ENCODE measurements at regions not wholly inside any gene's neighbourhood (a gene's known extent, or its start where the extent isn't known, plus 50 kb on each side); places are given as distances from the start of the nearest gene placed in this dataset.
"Not testable (repeated sequence)": the region's sequence is repeated elsewhere in the genome, so short reads cannot be mapped to it uniquely, and the experiment has no call there.

GRCh38 chr13:21883713-21884112 lies 212.8 kb downstream of the FGF9 start:
- no peak overlapping the region for H3K4me3 ChIP-seq (ENCODE audit: low read depth, low read length)
- DNase-seq (ENCODE audit: low read depth) = no peak
- TF ChIP-seq, protein P1, sequence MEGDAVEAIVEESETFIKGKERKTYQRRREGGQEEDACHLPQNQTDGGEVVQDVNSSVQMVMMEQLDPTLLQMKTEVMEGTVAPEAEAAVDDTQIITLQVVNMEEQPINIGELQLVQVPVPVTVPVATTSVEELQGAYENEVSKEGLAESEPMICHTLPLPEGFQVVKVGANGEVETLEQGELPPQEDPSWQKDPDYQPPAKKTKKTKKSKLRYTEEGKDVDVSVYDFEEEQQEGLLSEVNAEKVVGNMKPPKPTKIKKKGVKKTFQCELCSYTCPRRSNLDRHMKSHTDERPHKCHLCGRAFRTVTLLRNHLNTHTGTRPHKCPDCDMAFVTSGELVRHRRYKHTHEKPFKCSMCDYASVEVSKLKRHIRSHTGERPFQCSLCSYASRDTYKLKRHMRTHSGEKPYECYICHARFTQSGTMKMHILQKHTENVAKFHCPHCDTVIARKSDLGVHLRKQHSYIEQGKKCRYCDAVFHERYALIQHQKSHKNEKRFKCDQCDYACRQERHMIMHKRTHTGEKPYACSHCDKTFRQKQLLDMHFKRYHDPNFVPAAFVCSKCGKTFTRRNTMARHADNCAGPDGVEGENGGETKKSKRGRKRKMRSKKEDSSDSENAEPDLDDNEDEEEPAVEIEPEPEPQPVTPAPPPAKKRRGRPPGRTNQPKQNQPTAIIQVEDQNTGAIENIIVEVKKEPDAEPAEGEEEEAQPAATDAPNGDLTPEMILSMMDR (IDR thresholded peaks at IDR 0.05; ENCODE audit: control insufficient read depth, extremely low read depth, insufficient read depth) = no peak

GRCh38 chr13:21884299-21884909 lies 213.5 kb downstream of the FGF9 start:
- no peak for DNase-seq (ENCODE audit: low read depth)
- TF ChIP-seq, protein P1 (IDR thresholded peaks at IDR 0.05; ENCODE audit: control insufficient read depth, extremely low read depth, insufficient read depth) = no peak
- no peak overlapping the region for H3K4me3 ChIP-seq (ENCODE audit: low read depth, low read length)

DNA sequence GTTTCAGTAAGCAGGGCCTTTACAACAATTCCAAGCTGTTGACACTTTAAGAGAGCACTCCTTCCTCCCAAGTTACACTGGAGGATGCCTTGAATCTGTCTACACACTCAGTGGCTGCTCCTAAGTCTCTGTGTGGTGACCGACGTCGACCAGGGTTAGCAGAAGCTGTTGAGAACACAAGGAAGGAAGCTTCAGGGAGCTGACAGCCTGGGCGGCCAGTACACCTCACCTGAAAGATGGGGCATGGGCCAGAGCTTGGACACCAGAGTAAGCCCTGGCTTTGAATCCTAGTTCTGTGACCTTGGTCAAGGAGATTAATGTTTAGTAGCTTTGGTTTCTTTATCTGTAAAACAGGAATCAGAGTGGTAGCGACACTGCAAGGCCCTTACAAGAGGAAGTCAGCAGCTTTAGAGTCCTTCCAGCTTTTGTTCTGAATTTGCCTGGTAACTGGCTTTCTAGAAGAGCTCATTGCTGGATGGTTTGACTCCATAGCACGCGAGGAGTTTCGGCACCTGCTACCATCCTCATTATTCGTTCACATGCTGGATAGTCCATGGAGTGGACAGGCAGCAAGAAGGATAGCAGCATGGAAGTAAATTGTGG lies 214.2 kb downstream of the FGF9 start:
- H3K4me3 ChIP-seq (ENCODE audit: low read depth, low read length) = no peak overlapping the region
- no peak for DNase-seq (ENCODE audit: low read depth)
- TF ChIP-seq, protein P1 (IDR thresholded peaks at IDR 0.05; ENCODE audit: control insufficient read depth, extremely low read depth, insufficient read depth) = no peak

DNA sequence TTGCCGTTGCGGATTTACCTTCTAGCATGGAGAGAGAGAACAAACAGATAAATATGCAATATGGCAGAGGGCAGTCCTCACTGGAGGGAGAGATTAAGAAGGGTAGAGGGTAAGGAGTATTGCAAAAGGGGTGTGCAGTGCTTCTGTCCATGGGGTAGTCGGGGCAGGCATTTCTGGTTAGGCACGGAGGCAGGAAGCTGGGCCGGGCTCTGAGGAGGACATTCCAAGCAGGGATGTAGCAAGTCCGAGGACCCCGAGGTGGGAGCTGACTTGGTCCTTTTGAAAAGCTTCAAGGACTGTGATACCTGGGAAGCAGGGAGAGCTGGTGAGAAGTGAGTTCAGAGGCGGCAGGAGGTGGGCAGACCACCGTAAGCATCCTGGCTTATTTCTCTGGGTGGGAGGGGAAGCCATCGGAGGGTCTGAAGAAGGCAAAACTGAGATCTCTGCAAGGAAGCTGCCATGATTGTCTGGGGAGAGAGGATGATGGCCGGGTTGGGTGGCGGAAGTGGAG lies 214.9 kb downstream of the FGF9 start:
- no peak overlapping the region for H3K4me3 ChIP-seq (ENCODE audit: low read depth, low read length)
- no peak for DNase-seq (ENCODE audit: low read depth)
- TF ChIP-seq, protein P1 (IDR thresholded peaks at IDR 0.05; ENCODE audit: control insufficient read depth, extremely low read depth, insufficient read depth) = no peak

- H3K4me3 ChIP-seq (ENCODE audit: low read depth, low read length) = no peak overlapping the region
- TF ChIP-seq, protein P1 (IDR thresholded peaks at IDR 0.05; ENCODE audit: control insufficient read depth, extremely low read depth, insufficient read depth) = no peak
- no peak for DNase-seq (ENCODE audit: low read depth)
Observed at GRCh38 chr13:21889651-21890050, 218.8 kb downstream of the FGF9 start.

DNA sequence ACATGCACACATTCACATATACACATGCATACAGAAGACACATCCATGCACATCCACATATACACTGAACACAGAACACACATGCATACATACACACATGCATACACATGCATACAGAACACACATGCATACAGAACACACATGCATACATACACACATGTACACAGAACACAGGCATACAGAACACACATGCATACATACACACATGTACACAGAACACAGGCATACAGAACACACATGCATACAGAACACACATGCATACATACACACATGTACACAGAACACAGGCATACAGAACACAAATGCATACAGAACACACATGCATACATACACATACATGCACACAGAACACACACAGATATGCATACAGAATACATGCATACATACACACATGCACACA lies 219.3 kb downstream of the FGF9 start:
- not testable (repeated sequence) for DNase-seq (ENCODE audit: low read depth); H3K4me3 ChIP-seq (ENCODE audit: low read depth, low read length)

DNA sequence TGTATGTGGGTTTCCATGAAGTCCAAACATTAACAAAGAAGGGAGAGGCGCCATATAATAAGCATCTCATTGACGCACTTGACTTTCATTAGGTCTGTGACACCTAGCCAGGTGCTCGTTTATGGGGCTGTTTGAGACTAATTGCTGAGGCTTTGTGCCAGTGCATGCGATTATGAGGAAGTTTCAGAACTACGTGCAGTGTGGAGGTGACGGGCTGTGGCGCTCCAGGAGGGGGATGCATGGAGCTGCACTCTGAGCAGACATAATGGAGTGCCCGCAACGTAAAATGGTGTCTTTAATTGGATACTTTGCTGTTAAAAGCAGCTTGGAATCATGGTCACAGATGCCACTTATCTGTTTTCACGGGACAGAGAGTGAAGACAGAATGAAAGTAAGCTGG lies 223.2 kb downstream of the FGF9 start:
- no peak overlapping the region for H3K4me3 ChIP-seq (ENCODE audit: low read depth, low read length)
- no peak for DNase-seq (ENCODE audit: low read depth)
- TF ChIP-seq, protein P1 (IDR thresholded peaks at IDR 0.05; ENCODE audit: control insufficient read depth, extremely low read depth, insufficient read depth) = no peak
